ENCODE measurements at regions not wholly inside any gene's neighbourhood (a gene's known extent, or its start where the extent isn't known, plus 50 kb on each side); places are given as distances from the start of the nearest gene placed in this dataset.

DNA sequence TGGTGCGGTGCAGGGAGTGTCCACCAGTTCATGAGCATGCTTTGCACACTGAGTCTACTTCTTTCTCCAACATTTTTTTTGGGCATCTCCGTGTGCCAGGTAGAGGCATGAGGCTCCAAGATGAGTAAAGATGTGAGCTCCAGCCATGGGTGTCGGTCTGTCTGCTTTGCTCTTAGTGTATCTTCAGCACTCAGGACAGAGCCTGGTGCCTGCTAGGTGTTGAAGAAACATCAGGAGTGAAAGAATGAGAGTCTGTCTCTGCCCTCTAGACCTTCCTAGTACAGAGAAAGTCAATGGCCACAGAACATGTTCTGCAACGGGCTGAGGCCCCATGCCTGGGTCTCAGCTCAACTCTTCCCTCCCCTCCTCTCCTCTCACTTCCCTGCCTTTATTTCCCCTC is 486.5 kb downstream of the TBC1D22A start:
- H3K27me3 ChIP-seq (replicated peaks; ENCODE audit: insufficient read depth, low read length), result peaks cover 19% of the 10 kb centered on the region; the same call in 1 of the 2 replicates
- no peaks in the 10 kb centered on the region for H3K79me2 ChIP-seq (ENCODE audit: low read length)
- H3K9me3 ChIP-seq (replicated peaks; ENCODE audit: insufficient read depth, low read length), result no peaks in the 10 kb centered on the region

DNA sequence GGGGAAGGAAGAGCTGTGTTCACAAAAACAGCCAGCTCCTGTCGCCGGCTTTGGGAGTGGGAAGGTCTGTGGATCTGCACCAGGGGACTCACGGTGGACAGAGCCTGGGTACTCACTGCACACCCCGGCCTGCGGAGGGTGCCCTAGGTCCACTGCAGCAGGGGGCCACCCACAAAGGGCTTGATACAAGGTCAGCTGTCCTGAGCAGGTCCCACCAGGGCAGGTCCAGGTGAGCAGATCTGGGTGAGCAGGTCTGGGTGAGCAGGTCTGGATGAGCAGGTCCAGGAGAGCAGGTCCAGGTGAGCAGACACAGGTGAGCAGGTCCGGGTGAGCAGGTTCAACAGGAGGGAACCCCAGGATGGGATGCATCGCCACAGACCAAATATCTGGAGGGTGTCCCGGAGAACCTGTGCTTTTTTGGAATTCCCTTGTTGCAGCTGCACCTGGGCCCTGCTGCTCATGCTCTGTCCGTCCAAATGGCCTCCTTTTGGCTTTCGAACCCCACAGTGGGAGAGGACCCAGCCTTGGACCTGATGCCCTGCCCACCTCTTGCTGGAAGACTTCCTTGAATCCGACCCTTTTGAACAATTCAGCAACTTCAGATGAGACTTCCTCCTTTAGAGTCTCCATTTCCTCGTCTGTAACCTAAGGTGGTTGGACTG is 485.3 kb downstream of the TBC1D22A start:
- Histone ChIP-seq H3K79me2 (ENCODE audit: low read length) (no peaks in the 10 kb centered on the region), H4K20me1 (ENCODE audit: insufficient read depth, low read length) (no peaks in the 10 kb centered on the region), H3K4me3 (ENCODE audit: low read length) (no peak overlapping the region), H2AFZ (ENCODE audit: low read length) (no peak overlapping the region), H3K36me3 (replicated peaks; ENCODE audit: insufficient read depth, low read length) (no peaks in the 10 kb centered on the region), H3K27ac (ENCODE audit: low read length) (no peak overlapping the region), H3K9ac (ENCODE audit: low read length) (no peak overlapping the region), H3K9me2 (replicated peaks; ENCODE audit: insufficient read depth, low read length) (no peaks in the 10 kb centered on the region), H3K27me3 (replicated peaks; ENCODE audit: insufficient read depth, low read length) (peaks cover 19% of the 10 kb centered on the region; the same call in 1 of the 2 replicates), H3F3A (ENCODE audit: insufficient read depth, low read length) (no peaks in the 10 kb centered on the region), H3K9me3 (replicated peaks; ENCODE audit: insufficient read depth, low read length) (no peaks in the 10 kb centered on the region), H3K4me2 (ENCODE audit: low read depth, low read length) (no peak overlapping the region), H3K4me1 (ENCODE audit: low read length) (no peaks in the 10 kb centered on the region)
- no peak for DNase-seq
- TF ChIP-seq EZH2 (optimal IDR thresholded peaks at IDR 0.05; ENCODE audit: low read depth, low read length), result no peak

More for the DNA sequence above, 486.5 kb downstream of the TBC1D22A start:
- no peaks in the 10 kb centered on the region for H3K36me3 ChIP-seq (replicated peaks; ENCODE audit: insufficient read depth, low read length)
- H3K4me2 ChIP-seq (ENCODE audit: low read depth, low read length), result no peak overlapping the region
- no peaks in the 10 kb centered on the region for H3K4me1 ChIP-seq (ENCODE audit: low read length)
- H3K9me2 ChIP-seq (replicated peaks; ENCODE audit: insufficient read depth, low read length), result no peaks in the 10 kb centered on the region
- H4K20me1 ChIP-seq (ENCODE audit: insufficient read depth, low read length), result no peaks in the 10 kb centered on the region
- DNase-seq, result no peak
- no peak overlapping the region for H3K27ac ChIP-seq (ENCODE audit: low read length)
- H2AFZ ChIP-seq (ENCODE audit: low read length), result no peak overlapping the region
- no peak overlapping the region for H3K4me3 ChIP-seq (ENCODE audit: low read length)
- H3K9ac ChIP-seq (ENCODE audit: low read length), result no peak overlapping the region
- H3F3A ChIP-seq (ENCODE audit: insufficient read depth, low read length), result no peaks in the 10 kb centered on the region
- TF ChIP-seq, protein P1, sequence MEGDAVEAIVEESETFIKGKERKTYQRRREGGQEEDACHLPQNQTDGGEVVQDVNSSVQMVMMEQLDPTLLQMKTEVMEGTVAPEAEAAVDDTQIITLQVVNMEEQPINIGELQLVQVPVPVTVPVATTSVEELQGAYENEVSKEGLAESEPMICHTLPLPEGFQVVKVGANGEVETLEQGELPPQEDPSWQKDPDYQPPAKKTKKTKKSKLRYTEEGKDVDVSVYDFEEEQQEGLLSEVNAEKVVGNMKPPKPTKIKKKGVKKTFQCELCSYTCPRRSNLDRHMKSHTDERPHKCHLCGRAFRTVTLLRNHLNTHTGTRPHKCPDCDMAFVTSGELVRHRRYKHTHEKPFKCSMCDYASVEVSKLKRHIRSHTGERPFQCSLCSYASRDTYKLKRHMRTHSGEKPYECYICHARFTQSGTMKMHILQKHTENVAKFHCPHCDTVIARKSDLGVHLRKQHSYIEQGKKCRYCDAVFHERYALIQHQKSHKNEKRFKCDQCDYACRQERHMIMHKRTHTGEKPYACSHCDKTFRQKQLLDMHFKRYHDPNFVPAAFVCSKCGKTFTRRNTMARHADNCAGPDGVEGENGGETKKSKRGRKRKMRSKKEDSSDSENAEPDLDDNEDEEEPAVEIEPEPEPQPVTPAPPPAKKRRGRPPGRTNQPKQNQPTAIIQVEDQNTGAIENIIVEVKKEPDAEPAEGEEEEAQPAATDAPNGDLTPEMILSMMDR (IDR thresholded peaks at IDR 0.05; ENCODE audit: low read length), result no peak
- no peak for TF ChIP-seq EZH2 (optimal IDR thresholded peaks at IDR 0.05; ENCODE audit: low read depth, low read length)
- no peak for TF ChIP-seq EZH2phosphoT487 (IDR thresholded peaks at IDR 0.05; ENCODE audit: low read length)

DNA sequence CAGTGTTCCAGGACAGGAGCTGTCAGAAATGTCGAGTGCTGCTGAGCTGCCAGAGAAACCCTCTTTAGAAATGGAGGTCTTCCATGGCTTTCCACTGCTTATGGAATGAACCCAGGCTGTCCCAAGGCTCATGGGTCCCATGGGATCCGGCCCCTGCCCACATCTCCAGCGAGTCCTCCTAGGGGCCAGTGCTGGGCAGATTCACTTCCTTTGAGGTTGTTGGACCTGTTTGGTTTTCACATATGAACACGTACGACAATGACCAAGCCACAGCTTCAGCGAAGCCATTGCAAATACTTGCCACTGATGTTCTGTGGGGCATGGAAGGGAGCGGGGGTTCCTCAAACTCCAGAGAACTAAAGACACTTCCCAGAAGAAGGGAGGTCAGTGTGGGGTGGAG is 483.3 kb downstream of the TBC1D22A start:
- Histone ChIP-seq H3K27me3 (replicated peaks; ENCODE audit: insufficient read depth, low read length) (peaks cover 19% of the 10 kb centered on the region; the same call in 1 of the 2 replicates), H2AFZ (ENCODE audit: low read length) (no peak overlapping the region), H3K79me2 (ENCODE audit: low read length) (no peaks in the 10 kb centered on the region), H3K4me2 (ENCODE audit: low read depth, low read length) (no peak overlapping the region), H3K9ac (ENCODE audit: low read length) (no peak overlapping the region), H3K27ac (ENCODE audit: low read length) (no peak overlapping the region), H3K4me3 (ENCODE audit: low read length) (no peak overlapping the region), H4K20me1 (ENCODE audit: insufficient read depth, low read length) (no peaks in the 10 kb centered on the region), H3F3A (ENCODE audit: insufficient read depth, low read length) (no peaks in the 10 kb centered on the region), H3K36me3 (replicated peaks; ENCODE audit: insufficient read depth, low read length) (no peaks in the 10 kb centered on the region), H3K4me1 (ENCODE audit: low read length) (no peaks in the 10 kb centered on the region), H3K9me2 (replicated peaks; ENCODE audit: insufficient read depth, low read length) (no peaks in the 10 kb centered on the region), H3K9me3 (replicated peaks; ENCODE audit: insufficient read depth, low read length) (no peaks in the 10 kb centered on the region)
- DNase-seq, result no peak
- TF ChIP-seq, protein P1 (IDR thresholded peaks at IDR 0.05; ENCODE audit: low read length), result no peak
- TF ChIP-seq EZH2 (optimal IDR thresholded peaks at IDR 0.05; ENCODE audit: low read depth, low read length) (no peak), EZH2phosphoT487 (IDR thresholded peaks at IDR 0.05; ENCODE audit: low read length) (no peak)

DNA sequence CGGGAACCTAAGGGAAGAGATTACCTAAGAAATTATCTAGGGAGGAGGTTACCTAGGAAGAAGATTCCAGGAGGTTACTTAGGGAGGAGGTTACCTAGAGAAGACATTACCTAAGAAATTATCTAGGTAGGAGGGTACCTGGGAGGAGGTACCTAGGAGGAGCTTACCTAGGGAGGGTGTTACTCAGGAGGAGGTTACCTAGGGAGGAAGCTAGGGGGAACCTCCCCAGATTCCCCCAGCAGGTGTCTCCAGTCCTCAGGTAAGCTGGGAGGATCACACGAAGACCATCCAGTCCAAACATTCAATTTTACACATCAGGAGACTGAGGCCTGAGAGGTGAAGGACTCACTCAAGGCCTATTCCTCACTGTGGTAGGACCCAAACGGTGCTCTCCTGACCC is 482.8 kb downstream of the TBC1D22A start:
- no peak overlapping the region for H3K4me3 ChIP-seq (ENCODE audit: low read length)
- H3K79me2 ChIP-seq (ENCODE audit: low read length), result no peaks in the 10 kb centered on the region
- no peaks in the 10 kb centered on the region for H3K9me3 ChIP-seq (replicated peaks; ENCODE audit: insufficient read depth, low read length)
- H3K9ac ChIP-seq (ENCODE audit: low read length), result no peak overlapping the region
- H2AFZ ChIP-seq (ENCODE audit: low read length), result no peak overlapping the region
- DNase-seq, result no peak
- peaks cover 19% of the 10 kb centered on the region; the same call in 1 of the 2 replicates for H3K27me3 ChIP-seq (replicated peaks; ENCODE audit: insufficient read depth, low read length)
- TF ChIP-seq EZH2 (optimal IDR thresholded peaks at IDR 0.05; ENCODE audit: low read depth, low read length) (no peak), EZH2phosphoT487 (IDR thresholded peaks at IDR 0.05; ENCODE audit: low read length) (no peak)
- TF ChIP-seq, protein P1 (IDR thresholded peaks at IDR 0.05; ENCODE audit: low read length), result no peak
- no peaks in the 10 kb centered on the region for H3F3A ChIP-seq (ENCODE audit: insufficient read depth, low read length)
- H4K20me1 ChIP-seq (ENCODE audit: insufficient read depth, low read length), result no peaks in the 10 kb centered on the region
- H3K27ac ChIP-seq (ENCODE audit: low read length), result no peak overlapping the region
- no peaks in the 10 kb centered on the region for H3K36me3 ChIP-seq (replicated peaks; ENCODE audit: insufficient read depth, low read length)
- H3K4me1 ChIP-seq (ENCODE audit: low read length), result no peaks in the 10 kb centered on the region
- H3K4me2 ChIP-seq (ENCODE audit: low read depth, low read length), result no peak overlapping the region
- H3K9me2 ChIP-seq (replicated peaks; ENCODE audit: insufficient read depth, low read length), result no peaks in the 10 kb centered on the region

Measured in MM.1S (cell line).